ENCODE measurements at regions not wholly inside any gene's neighbourhood (a gene's known extent, or its start where the extent isn't known, plus 50 kb on each side); places are given as distances from the start of the nearest gene placed in this dataset.

DNA sequence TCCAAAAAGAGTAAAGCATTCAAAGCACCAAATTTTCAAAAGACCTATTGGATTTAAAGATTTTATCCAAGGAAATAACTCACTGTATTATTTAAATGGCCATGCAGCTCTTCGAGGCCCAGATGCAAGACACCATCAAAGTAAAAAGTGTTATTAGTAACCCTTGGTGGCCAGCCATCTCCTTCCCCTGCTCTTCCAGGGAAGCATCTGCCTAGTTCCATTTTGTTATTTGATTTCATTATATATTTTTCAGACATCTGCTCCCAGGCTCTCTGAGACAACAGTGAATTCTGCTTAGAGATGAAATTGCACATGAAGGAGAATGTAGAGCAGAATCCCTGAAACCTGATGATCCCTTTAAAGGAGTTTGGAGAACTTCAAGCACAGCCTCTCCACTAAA, 252.3 kb upstream of the TBX18 start:
- in situ Hi-C loops (cut with HindIII; ENCODE audit: low sequenced_read_pairs), result no loop called here
- H3K4me3 ChIP-seq (ENCODE audit: low read depth, low read length), result no peak overlapping the region
- TF ChIP-seq, protein P1, sequence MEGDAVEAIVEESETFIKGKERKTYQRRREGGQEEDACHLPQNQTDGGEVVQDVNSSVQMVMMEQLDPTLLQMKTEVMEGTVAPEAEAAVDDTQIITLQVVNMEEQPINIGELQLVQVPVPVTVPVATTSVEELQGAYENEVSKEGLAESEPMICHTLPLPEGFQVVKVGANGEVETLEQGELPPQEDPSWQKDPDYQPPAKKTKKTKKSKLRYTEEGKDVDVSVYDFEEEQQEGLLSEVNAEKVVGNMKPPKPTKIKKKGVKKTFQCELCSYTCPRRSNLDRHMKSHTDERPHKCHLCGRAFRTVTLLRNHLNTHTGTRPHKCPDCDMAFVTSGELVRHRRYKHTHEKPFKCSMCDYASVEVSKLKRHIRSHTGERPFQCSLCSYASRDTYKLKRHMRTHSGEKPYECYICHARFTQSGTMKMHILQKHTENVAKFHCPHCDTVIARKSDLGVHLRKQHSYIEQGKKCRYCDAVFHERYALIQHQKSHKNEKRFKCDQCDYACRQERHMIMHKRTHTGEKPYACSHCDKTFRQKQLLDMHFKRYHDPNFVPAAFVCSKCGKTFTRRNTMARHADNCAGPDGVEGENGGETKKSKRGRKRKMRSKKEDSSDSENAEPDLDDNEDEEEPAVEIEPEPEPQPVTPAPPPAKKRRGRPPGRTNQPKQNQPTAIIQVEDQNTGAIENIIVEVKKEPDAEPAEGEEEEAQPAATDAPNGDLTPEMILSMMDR (IDR thresholded peaks at IDR 0.05; ENCODE audit: low read depth, low read length, missing control alignments), result no peak
- no peak for DNase-seq (ENCODE audit: low read depth)

DNA sequence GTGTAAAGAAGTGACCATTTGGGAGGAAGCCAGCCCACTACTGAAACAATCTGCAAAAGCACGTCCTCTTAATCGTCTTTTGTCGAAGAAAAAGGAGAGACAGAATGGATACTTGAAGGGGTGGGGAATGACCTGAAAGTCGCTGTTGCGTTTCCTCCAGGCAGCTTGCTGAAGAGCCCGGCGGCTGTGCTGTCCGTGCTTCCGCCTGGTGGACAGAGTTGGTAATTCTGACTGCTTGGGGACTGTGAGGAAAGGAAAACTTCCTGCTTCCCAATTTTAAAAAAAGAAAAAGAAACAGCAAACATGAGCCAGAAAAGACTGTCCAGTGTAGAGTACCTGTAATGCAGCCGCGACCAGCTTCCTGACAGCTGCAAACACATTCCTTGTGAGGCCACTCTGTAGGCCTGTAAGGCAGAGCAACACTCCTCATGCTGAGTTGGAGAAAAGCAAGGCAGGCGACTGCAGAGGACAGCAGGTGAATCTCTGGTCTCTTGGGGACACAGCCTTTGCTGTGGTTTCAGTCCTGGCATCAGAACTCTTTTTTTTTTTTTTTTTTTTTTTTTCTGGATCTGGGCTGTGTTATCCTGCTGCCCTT, 251.1 kb upstream of the TBX18 start:
- in situ Hi-C loops (cut with HindIII; ENCODE audit: low sequenced_read_pairs), result no loop called here
- DNase-seq (ENCODE audit: low read depth), result peak; percentile 12
- H3K4me3 ChIP-seq (ENCODE audit: low read depth, low read length), result no peak overlapping the region
- TF ChIP-seq, protein P1 (IDR thresholded peaks at IDR 0.05; ENCODE audit: low read depth, low read length, missing control alignments), result peak; percentile 82

DNA sequence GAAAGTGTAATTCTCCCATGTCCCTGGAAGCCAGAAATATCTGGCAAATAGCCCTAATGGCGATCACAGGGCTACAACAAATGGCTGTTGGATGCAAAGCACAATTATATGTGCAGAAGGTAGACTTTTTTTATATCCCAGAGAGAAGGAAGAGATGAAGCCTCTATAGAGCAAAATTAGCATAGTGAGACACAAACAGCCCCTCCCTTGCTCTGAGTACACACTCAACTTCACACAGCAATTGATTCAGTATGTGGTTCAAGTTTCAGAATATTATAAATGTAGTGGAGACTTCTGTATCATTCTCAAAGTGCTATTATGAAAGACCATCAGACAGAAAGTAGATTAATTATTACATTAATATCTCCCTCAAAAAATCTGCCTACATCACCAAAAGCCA, 246.5 kb upstream of the TBX18 start:
- no peak overlapping the region for H3K4me3 ChIP-seq (ENCODE audit: low read depth, low read length)
- in situ Hi-C loops (cut with HindIII; ENCODE audit: low sequenced_read_pairs), result no loop called here
- TF ChIP-seq, protein P1 (IDR thresholded peaks at IDR 0.05; ENCODE audit: low read depth, low read length, missing control alignments), result no peak
- no peak for DNase-seq (ENCODE audit: low read depth)

DNA sequence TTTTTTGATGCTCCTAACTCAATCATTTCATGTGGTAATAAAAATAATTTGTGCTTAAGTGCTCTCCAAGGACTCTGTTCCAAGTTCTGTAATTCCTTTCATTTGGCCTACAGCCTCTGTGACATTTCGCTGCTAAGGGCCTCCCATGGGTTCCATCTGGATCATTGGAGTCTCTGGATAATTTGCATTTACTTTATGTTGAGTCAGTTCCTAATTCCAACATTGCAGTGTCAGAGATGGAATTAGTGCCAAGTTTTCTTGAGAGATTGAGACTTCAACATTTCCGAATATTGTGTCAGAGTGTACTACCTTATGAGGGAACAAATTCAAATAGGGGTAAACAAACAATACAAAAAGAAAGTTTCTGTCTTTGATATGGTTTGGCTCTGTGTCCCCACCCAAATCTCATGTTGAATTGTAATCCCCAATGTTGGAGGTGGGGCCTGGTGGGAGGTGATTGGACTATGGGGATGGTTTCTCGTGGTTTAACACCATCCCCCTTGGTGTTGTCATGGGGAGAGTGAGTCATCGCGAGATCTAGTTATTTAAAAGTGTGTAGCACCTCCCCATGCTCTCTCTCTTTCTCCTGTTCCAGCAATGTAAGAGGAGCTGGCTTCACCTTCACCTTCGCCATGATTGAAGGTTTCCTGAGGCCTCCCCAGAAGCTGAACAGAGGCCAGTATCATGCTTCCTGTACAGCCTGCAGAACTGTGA, 244.1 kb upstream of the TBX18 start:
- DNase-seq (ENCODE audit: low read depth), result no peak
- in situ Hi-C loops (cut with HindIII; ENCODE audit: low sequenced_read_pairs), result no loop called here
- TF ChIP-seq, protein P1 (IDR thresholded peaks at IDR 0.05; ENCODE audit: low read depth, low read length, missing control alignments), result no peak
- no peak overlapping the region for H3K4me3 ChIP-seq (ENCODE audit: low read depth, low read length)

DNA sequence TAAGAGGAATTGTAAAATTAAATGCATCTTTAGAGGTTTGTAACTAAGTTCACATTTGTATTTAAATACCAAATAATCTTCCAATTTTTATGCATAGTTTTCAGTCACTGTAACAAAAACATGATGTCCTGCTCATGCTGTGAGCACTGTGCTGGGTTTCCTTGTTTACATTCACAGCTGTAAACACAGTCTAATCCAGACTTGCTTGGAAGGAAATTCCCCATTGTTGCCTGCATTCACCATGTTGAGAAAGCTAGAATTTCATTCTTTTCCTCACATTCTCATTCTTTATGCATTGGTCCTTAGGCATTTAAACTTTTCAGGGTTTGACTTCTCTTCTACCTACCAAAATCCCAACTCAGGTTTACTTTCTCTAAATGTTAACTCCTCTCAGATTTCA, 242.0 kb upstream of the TBX18 start:
- in situ Hi-C loops (cut with HindIII; ENCODE audit: low sequenced_read_pairs), result no loop called here
- TF ChIP-seq, protein P1 (IDR thresholded peaks at IDR 0.05; ENCODE audit: low read depth, low read length, missing control alignments), result no peak
- H3K4me3 ChIP-seq (ENCODE audit: low read depth, low read length), result no peak overlapping the region
- DNase-seq (ENCODE audit: low read depth), result no peak

DNA sequence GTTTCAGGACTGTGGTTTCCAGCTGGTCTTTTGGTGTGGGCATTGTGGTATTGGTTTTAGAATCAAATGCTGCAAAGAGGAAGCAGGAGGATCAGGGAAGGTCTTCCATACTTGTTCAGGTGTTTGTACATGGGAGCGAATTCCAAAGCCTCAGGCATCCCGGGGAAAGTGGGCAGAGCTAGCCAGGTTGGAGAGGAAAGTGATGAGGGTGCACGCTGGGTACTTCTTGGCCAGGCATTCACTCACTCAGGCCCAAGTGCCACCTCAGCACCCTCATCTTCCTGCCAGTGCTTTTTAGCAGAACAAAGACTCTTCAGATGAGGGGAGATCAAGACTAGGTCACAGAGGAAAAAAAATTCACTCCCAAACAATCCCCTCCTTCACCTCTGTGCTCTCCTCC, 241.1 kb upstream of the TBX18 start:
- H3K4me3 ChIP-seq (ENCODE audit: low read depth, low read length), result no peak overlapping the region
- in situ Hi-C loops (cut with HindIII; ENCODE audit: low sequenced_read_pairs), result no loop called here
- no peak for DNase-seq (ENCODE audit: low read depth)
- TF ChIP-seq, protein P1 (IDR thresholded peaks at IDR 0.05; ENCODE audit: low read depth, low read length, missing control alignments), result no peak

All from astrocyte of the cerebellum (primary cell).